Erythroblast (primary cell): ENCODE measurements at regions not wholly inside any gene's neighbourhood (a gene's known extent, or its start where the extent isn't known, plus 50 kb on each side); places are given as distances from the start of the nearest gene placed in this dataset.
"Not testable (repeated sequence)": the region's sequence is repeated elsewhere in the genome, so short reads cannot be mapped to it uniquely, and the experiment has no call there.

Experiments used
- DNase-seq, 2 experiments: peaks; one replicate each; lab custom pipeline; 2025; lab: John Stamatoyannopoulos, UW
- GATA1 ChIP-seq: IDR thresholded peaks from 2 replicates; pipeline ENCODE4 v1.6.1; 2011; ENCODE audit warnings: low read depth, mild to moderate bottlenecking, control low read depth, low read length, moderate library complexity
- POLR2A ChIP-seq: IDR thresholded peaks from 2 replicates; pipeline ENCODE4 v1.6.1; 2011; ENCODE audit warnings: mild to moderate bottlenecking, low read length

GRCh38 chr16:79966226-79966625 lies 365.7 kb upstream of the MAF start:
- DNase-seq, result no peak
- TF ChIP-seq POLR2A (no peak), GATA1 (no peak)

- no peak for DNase-seq
- TF ChIP-seq GATA1 (no peak), POLR2A (no peak)
Measured at GRCh38 chr16:79965718-79966117, 365.2 kb upstream of the MAF start.

GRCh38 chr16:79964104-79964503 lies 363.6 kb upstream of the MAF start:
- TF ChIP-seq POLR2A (no peak), GATA1 (no peak)
- no peak for DNase-seq

GRCh38 chr16:79962962-79963361 lies 362.4 kb upstream of the MAF start:
- DNase-seq, result no peak
- TF ChIP-seq POLR2A (no peak), GATA1 (no peak)

GRCh38 chr16:79959226-79959625 lies 358.7 kb upstream of the MAF start:
- DNase-seq, result no peak
- no peak for TF ChIP-seq GATA1
- no peak for TF ChIP-seq POLR2A

GRCh38 chr16:79954921-79955705 lies 354.6 kb upstream of the MAF start:
- TF ChIP-seq GATA1, result no peak
- TF ChIP-seq POLR2A, result no peak
- no peak for DNase-seq

- no peak for DNase-seq
- TF ChIP-seq POLR2A, result no peak
- no peak for TF ChIP-seq GATA1
Measured at GRCh38 chr16:79950932-79951719, 350.6 kb upstream of the MAF start.

GRCh38 chr16:79949417-79949816 lies 348.9 kb upstream of the MAF start:
- DNase-seq, result no peak
- TF ChIP-seq POLR2A, result no peak
- no peak for TF ChIP-seq GATA1

GRCh38 chr16:79947771-79948170 lies 347.2 kb upstream of the MAF start:
- no peak for DNase-seq
- TF ChIP-seq POLR2A (no peak), GATA1 (no peak)

- no peak for TF ChIP-seq POLR2A
- no peak for TF ChIP-seq GATA1
- DNase-seq, result no peak
Measured at GRCh38 chr16:79946252-79946651, 345.7 kb upstream of the MAF start.

GRCh38 chr16:79943736-79944135 lies 343.2 kb upstream of the MAF start:
- no peak for TF ChIP-seq POLR2A
- no peak for TF ChIP-seq GATA1
- DNase-seq, result no peak

GRCh38 chr16:79938575-79938974 lies 338.0 kb upstream of the MAF start:
- TF ChIP-seq GATA1 (no peak), POLR2A (no peak)
- DNase-seq, result no peak

GRCh38 chr16:79937671-79938070 lies 337.1 kb upstream of the MAF start:
- not testable (repeated sequence) for DNase-seq

- TF ChIP-seq POLR2A (no peak), GATA1 (no peak)
Measured at GRCh38 chr16:79933603-79934002, 333.1 kb upstream of the MAF start.

GRCh38 chr16:79932572-79932971 lies 332.0 kb upstream of the MAF start:
- no peak for DNase-seq
- TF ChIP-seq POLR2A (no peak), GATA1 (no peak)

More at GRCh38 chr16:79933603-79934002, 333.1 kb upstream of the MAF start:
- no peak for DNase-seq
